ENCODE measurements at regions not wholly inside any gene's neighbourhood (a gene's known extent, or its start where the extent isn't known, plus 50 kb on each side); places are given as distances from the start of the nearest gene placed in this dataset.

DNA sequence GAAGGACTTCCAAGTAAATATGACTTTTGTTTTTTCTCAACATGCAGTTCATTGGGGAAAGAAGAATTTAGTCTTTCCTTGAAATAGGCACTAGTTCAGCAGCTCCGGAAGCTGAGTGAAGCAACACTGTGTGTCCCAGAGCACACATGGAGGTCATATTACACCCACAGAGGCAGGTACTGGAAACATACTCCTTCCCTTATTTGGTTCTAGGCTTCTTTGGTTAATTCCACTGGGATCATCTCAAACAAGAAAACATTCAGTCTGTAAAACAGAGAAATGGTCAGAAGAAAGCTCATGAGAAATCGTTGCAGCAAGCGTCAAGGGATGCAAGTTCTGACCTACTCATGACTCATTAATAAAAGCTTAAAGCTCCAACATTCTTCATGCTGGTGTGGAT is 175.1 kb upstream of the PCSK5 start:
- H3K4me3 Mint-ChIP-seq, result no peak overlapping the region
- H3K27ac Mint-ChIP-seq, result no peak overlapping the region
- H3K36me3 Mint-ChIP-seq (ENCODE audit: low read depth), result no peaks in the 10 kb centered on the region
- peaks cover 11% of the 10 kb centered on the region for H3K4me1 Mint-ChIP-seq
- DNase-seq (ENCODE audit: low spot score) (no peak), ATAC-seq (no peak)
- Histone ChIP-seq H3K4me2 (no peak overlapping the region), H3F3A (replicated peaks; ENCODE audit: low read depth) (no peaks in the 10 kb centered on the region), H3K9me2 (ENCODE audit: insufficient read depth) (no peaks in the 10 kb centered on the region), H3K79me2 (replicated peaks; ENCODE audit: insufficient read depth) (no peaks in the 10 kb centered on the region), H3K4me3 (no peak overlapping the region), H3K27ac (ENCODE audit: low read depth) (no peak overlapping the region), H3K27me3 (ENCODE audit: insufficient read depth) (no peaks in the 10 kb centered on the region), H4K20me1 (replicated peaks; ENCODE audit: insufficient read depth) (no peaks in the 10 kb centered on the region), H2AFZ (0 out of 2 replicates have a peak overlapping the region, but pooled peaks have one; percentile 17), H3K36me3 (ENCODE audit: insufficient read depth) (no peaks in the 10 kb centered on the region), H3K4me1 (ENCODE audit: insufficient read depth) (peaks cover 5% of the 10 kb centered on the region; the same call in 1 of the 2 replicates)
- TF ChIP-seq, protein P1, sequence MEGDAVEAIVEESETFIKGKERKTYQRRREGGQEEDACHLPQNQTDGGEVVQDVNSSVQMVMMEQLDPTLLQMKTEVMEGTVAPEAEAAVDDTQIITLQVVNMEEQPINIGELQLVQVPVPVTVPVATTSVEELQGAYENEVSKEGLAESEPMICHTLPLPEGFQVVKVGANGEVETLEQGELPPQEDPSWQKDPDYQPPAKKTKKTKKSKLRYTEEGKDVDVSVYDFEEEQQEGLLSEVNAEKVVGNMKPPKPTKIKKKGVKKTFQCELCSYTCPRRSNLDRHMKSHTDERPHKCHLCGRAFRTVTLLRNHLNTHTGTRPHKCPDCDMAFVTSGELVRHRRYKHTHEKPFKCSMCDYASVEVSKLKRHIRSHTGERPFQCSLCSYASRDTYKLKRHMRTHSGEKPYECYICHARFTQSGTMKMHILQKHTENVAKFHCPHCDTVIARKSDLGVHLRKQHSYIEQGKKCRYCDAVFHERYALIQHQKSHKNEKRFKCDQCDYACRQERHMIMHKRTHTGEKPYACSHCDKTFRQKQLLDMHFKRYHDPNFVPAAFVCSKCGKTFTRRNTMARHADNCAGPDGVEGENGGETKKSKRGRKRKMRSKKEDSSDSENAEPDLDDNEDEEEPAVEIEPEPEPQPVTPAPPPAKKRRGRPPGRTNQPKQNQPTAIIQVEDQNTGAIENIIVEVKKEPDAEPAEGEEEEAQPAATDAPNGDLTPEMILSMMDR (conservative IDR thresholded peaks at IDR 0.05; ENCODE audit: low read depth in 2 of 2), result no peak
- TF ChIP-seq ZNF331 (CRISPR knock-in tag; IDR thresholded peaks at IDR 0.05; ENCODE audit: low read depth) (no peak), NANOG (IDR thresholded peaks at IDR 0.05; ENCODE audit: borderline replicate concordance) (no peak), CREB1 (CRISPR knock-in tag; IDR thresholded peaks at IDR 0.05; ENCODE audit: low read depth) (no peak)
- TF ChIP-seq, protein P2, sequence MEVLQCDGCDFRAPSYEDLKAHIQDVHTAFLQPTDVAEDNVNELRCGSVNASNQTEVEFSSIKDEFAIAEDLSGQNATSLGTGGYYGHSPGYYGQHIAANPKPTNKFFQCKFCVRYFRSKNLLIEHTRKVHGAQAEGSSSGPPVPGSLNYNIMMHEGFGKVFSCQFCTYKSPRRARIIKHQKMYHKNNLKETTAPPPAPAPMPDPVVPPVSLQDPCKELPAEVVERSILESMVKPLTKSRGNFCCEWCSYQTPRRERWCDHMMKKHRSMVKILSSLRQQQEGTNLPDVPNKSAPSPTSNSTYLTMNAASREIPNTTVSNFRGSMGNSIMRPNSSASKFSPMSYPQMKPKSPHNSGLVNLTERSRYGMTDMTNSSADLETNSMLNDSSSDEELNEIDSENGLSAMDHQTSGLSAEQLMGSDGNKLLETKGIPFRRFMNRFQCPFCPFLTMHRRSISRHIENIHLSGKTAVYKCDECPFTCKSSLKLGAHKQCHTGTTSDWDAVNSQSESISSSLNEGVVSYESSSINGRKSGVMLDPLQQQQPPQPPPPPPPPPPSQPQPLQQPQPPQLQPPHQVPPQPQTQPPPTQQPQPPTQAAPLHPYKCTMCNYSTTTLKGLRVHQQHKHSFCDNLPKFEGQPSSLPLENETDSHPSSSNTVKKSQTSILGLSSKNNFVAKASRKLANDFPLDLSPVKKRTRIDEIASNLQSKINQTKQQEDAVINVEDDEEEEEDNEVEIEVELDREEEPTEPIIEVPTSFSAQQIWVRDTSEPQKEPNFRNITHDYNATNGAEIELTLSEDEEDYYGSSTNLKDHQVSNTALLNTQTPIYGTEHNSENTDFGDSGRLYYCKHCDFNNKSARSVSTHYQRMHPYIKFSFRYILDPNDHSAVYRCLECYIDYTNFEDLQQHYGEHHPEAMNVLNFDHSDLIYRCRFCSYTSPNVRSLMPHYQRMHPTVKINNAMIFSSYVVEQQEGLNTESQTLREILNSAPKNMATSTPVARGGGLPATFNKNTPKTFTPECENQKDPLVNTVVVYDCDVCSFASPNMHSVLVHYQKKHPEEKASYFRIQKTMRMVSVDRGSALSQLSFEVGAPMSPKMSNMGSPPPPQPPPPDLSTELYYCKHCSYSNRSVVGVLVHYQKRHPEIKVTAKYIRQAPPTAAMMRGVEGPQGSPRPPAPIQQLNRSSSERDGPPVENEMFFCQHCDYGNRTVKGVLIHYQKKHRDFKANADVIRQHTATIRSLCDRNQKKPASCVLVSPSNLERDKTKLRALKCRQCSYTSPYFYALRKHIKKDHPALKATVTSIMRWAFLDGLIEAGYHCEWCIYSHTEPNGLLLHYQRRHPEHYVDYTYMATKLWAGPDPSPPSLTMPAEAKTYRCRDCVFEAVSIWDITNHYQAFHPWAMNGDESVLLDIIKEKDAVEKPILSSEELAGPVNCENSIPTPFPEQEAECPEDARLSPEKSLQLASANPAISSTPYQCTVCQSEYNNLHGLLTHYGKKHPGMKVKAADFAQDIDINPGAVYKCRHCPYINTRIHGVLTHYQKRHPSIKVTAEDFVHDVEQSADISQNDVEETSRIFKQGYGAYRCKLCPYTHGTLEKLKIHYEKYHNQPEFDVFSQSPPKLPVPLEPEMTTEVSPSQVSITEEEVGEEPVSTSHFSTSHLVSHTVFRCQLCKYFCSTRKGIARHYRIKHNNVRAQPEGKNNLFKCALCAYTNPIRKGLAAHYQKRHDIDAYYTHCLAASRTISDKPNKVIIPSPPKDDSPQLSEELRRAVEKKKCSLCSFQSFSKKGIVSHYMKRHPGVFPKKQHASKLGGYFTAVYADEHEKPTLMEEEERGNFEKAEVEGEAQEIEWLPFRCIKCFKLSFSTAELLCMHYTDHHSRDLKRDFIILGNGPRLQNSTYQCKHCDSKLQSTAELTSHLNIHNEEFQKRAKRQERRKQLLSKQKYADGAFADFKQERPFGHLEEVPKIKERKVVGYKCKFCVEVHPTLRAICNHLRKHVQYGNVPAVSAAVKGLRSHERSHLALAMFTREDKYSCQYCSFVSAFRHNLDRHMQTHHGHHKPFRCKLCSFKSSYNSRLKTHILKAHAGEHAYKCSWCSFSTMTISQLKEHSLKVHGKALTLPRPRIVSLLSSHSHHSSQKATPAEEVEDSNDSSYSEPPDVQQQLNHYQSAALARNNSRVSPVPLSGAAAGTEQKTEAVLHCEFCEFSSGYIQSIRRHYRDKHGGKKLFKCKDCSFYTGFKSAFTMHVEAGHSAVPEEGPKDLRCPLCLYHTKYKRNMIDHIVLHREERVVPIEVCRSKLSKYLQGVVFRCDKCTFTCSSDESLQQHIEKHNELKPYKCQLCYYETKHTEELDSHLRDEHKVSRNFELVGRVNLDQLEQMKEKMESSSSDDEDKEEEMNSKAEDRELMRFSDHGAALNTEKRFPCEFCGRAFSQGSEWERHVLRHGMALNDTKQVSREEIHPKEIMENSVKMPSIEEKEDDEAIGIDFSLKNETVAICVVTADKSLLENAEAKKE (CRISPR knock-in tag; IDR thresholded peaks at IDR 0.05), result no peak
- no peaks in the 10 kb centered on the region for H3K9me3 Mint-ChIP-seq
- H3K27me3 Mint-ChIP-seq (ENCODE audit: insufficient read depth, low read depth, poor library complexity), result no peaks in the 10 kb centered on the region
